T-helper 2 cell treated with Interferon-gamma antibody and Interleukin-4, amounts not matched to agents 5 μg/mL and 100 μg/mL, for 36 hours (primary cell): ENCODE measurements at regions not wholly inside any gene's neighbourhood (a gene's known extent, or its start where the extent isn't known, plus 50 kb on each side); places are given as distances from the start of the nearest gene placed in this dataset.

Source experiments
- DNase-seq: peaks from one replicate; pipeline ENCODE4 v3.0.0; 2021; ENCODE audit warnings: low spot score
- H3K27ac Mint-ChIP-seq: one replicate; pipeline ENCODE4 v1.8.0; 2021; ENCODE audit warnings: mild to moderate bottlenecking, mixed read lengths
- H3K27me3 Mint-ChIP-seq: one replicate; pipeline ENCODE4 v1.8.0; 2021; ENCODE audit warnings: low read depth, mixed read lengths
- H3K36me3 Mint-ChIP-seq: one replicate; pipeline ENCODE4 v1.8.0; 2021; ENCODE audit warnings: low read depth, mixed read lengths
- H3K4me1 Mint-ChIP-seq: one replicate; pipeline ENCODE4 v1.8.0; 2021; ENCODE audit warnings: low read depth, mixed read lengths
- H3K4me3 Mint-ChIP-seq: one replicate; pipeline ENCODE4 v1.8.0; 2022; ENCODE audit warnings: mild to moderate bottlenecking, moderate library complexity, mixed read lengths
- H3K9me3 Mint-ChIP-seq: one replicate; pipeline ENCODE4 v1.8.0; 2021; ENCODE audit warnings: mixed read lengths

DNA sequence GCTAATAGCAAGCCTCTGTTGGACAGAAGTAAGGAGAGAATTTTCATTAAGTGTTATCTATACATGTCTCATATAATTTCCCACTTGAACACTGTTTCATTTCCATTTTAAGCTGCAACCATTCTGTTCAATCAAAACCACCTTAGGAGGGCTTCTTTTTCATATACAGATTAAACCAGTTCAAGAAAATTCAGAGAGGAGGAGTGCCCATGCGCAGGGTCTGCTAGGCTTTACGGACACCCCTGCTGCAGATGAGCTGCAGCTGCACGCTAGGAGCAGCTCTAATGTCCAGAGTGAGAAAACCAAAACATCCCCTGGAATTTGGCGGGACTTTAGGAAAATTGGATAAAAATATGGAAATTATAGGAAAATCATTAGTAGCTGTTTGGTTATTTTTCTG lies 541.0 kb downstream of the SPRY1 start:
- no peaks in the 10 kb centered on the region for H3K36me3 Mint-ChIP-seq
- no peak for DNase-seq
- H3K9me3 Mint-ChIP-seq, result no peaks in the 10 kb centered on the region
- no peak overlapping the region for H3K4me3 Mint-ChIP-seq
- no peaks in the 10 kb centered on the region for H3K4me1 Mint-ChIP-seq
- no peak overlapping the region for H3K27ac Mint-ChIP-seq
- no peaks in the 10 kb centered on the region for H3K27me3 Mint-ChIP-seq

DNA sequence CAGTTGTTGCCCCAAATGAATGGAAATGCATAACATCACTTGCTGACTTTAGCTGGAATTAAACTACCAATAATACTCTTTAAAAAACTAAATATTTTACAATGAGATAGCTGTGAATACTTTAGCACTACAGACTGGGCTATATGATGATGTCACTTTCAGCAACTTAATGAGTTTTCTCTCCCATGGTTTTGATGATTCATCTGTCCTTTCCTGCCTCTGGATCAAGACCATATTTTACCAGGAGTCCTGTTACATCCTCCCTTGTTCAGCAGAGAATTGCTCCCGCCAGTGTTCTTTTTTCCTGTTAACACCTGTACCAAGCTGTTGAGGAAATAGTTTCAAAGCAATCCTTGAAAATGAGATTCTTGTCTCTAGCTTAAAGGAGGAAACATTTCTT lies 543.0 kb downstream of the SPRY1 start:
- H3K4me1 Mint-ChIP-seq, result no peaks in the 10 kb centered on the region

DNA sequence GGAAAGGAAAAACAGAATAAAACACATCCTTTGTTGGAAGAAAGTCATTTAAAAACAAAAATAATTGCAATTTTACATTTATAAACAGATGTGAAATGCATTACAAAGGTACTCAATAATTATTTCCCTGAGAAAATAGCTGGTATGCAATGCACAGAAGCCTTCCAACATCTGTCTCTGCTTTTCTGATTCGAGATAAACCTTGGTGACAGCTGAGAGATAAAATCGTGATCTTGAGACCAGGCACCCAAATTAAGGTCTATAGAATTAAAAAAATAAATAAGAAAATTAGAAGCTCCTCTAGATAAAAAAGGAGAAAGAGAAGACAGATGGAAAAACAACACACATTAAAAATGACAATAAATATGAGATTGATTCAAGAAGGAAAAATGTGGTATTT lies 544.0 kb downstream of the SPRY1 start:
- Mint-ChIP-seq H3K27me3 (no peaks in the 10 kb centered on the region), H3K9me3 (no peaks in the 10 kb centered on the region), H3K36me3 (no peaks in the 10 kb centered on the region), H3K4me3 (no peak overlapping the region), H3K27ac (no peak overlapping the region), H3K4me1 (no peaks in the 10 kb centered on the region)
- DNase-seq, result no peak

More for the DNA sequence above, 543.0 kb downstream of the SPRY1 start:
- Mint-ChIP-seq H3K9me3 (no peaks in the 10 kb centered on the region), H3K27me3 (no peaks in the 10 kb centered on the region), H3K4me3 (no peak overlapping the region), H3K27ac (no peak overlapping the region), H3K36me3 (no peaks in the 10 kb centered on the region)
- no peak for DNase-seq

DNA sequence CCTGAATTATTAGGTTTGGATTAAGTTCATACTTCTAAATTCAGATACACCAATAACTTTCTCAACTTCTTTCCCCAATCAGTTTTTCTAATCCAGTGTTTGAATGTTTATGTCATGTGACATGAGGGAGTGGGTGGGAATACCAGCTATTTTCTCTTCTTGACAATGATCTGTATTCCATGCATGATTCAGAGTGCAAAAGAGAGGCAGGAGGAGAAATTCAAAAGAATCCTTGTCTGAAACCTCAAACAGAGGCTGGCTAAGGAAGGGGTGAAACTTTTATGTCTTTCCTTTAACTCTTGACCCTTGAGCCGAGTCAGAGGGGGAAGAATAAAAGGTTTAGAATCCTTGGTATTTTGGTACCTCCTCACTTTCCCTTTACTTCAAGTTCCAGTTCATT lies 544.7 kb downstream of the SPRY1 start:
- no peak overlapping the region for H3K27ac Mint-ChIP-seq
- no peaks in the 10 kb centered on the region for H3K4me1 Mint-ChIP-seq
- no peaks in the 10 kb centered on the region for H3K27me3 Mint-ChIP-seq
- no peaks in the 10 kb centered on the region for H3K36me3 Mint-ChIP-seq
- H3K9me3 Mint-ChIP-seq, result no peaks in the 10 kb centered on the region
- DNase-seq, result no peak
- H3K4me3 Mint-ChIP-seq, result no peak overlapping the region

DNA sequence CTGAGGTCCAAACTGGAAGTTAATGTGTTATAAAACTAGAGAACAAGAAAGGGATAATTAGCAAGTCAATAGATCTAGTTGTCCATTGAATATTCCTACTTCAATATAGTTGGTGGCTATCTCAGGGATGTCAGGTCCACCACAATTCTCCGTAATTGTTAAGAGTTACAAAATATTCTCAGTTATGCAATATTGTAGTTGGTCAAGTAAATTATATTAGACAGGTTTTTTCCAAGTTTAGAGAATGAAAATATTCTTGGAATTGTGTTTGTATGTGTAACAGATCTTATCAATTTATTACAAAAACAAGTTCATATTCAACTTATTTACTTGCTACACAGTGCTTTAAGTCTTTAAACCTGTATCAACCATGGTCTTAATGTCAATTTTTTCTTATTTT lies 547.4 kb downstream of the SPRY1 start:
- H3K4me3 Mint-ChIP-seq, result no peak overlapping the region
- no peak overlapping the region for H3K27ac Mint-ChIP-seq
- H3K27me3 Mint-ChIP-seq, result no peaks in the 10 kb centered on the region
- no peak for DNase-seq
- H3K36me3 Mint-ChIP-seq, result no peaks in the 10 kb centered on the region
- H3K9me3 Mint-ChIP-seq, result no peaks in the 10 kb centered on the region
- H3K4me1 Mint-ChIP-seq, result no peaks in the 10 kb centered on the region

DNA sequence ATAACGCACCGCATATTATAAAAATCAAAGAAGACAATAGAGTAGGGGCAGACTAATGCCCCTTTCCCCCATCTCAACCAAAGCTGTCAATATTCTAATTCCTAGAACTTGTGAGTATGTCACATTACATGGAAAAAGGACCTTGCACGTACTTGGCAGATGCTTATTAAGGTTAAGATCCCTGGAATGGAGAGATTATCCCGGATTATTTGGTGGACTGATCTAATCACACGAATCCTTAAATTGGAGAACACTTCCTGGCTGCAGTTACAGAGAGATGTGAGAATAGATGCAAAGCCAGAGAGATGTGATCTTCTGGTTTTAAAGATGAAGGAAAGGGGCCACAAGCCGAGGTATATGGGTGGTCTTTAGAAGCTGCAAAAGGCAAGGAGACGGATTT lies 548.7 kb downstream of the SPRY1 start:
- H3K9me3 Mint-ChIP-seq, result no peaks in the 10 kb centered on the region
- H3K27me3 Mint-ChIP-seq, result no peaks in the 10 kb centered on the region
- H3K4me3 Mint-ChIP-seq, result no peak overlapping the region
- no peak for DNase-seq
- no peaks in the 10 kb centered on the region for H3K4me1 Mint-ChIP-seq
- H3K36me3 Mint-ChIP-seq, result no peaks in the 10 kb centered on the region
- no peak overlapping the region for H3K27ac Mint-ChIP-seq

DNA sequence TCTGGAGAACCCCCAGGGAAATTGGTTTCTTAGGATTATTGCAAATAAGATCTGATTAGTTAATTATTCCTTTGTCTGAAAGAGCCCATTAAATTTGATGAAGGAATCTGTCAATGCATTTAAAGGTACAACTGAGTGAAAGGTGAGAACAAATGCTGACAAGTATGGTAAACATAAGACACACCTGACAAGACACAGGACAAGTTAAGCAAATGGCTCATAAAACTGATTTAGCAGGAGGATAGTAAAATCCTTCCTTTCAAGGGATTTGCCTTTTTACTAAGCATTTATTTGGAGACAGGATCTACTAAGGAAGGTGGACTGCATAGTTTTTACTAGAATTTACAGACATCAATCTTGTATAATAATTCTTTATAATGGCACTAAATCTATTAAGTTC lies 553.9 kb downstream of the SPRY1 start:
- DNase-seq, result no peak
- H3K36me3 Mint-ChIP-seq, result no peaks in the 10 kb centered on the region
- H3K27me3 Mint-ChIP-seq, result no peaks in the 10 kb centered on the region
- no peak overlapping the region for H3K27ac Mint-ChIP-seq
- H3K4me3 Mint-ChIP-seq, result no peak overlapping the region
- H3K4me1 Mint-ChIP-seq, result no peaks in the 10 kb centered on the region
- no peaks in the 10 kb centered on the region for H3K9me3 Mint-ChIP-seq

DNA sequence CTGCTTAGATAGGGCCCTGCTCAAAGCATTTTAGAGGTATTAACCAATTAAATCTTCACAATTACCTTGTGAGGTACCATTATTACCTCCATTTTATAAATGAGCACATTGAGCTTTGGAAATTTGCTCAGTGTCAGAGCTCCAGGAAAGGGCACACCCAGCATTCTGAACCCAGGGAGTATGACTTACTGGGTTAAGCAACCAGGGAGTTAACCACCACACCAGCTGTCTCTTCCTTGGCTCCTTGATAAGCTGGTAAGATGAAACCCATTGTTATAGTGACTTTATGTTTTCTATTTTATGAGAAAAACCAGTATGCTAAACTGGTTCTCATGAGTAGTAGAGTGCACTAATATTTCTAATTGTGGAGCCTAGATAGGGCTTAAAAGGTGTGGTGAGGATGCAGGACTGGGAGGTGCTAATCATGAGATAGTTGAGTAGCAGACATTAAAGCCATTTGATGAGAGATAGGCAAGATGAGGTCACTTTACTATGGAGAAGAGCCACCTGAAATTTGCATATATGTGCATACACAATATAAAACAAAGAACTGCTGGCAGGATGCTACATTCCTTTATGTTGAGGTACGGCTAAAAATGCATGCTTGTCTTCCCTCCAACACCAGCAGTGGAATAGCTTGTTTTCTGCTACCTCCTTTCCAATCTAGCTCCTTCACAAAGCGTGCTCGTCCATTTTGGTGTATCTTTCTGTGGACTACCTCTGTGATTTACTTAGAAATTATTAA lies 556.1 kb downstream of the SPRY1 start:
- Mint-ChIP-seq H3K36me3 (no peaks in the 10 kb centered on the region), H3K4me3 (no peak overlapping the region), H3K9me3 (no peaks in the 10 kb centered on the region), H3K4me1 (no peaks in the 10 kb centered on the region), H3K27me3 (no peaks in the 10 kb centered on the region), H3K27ac (no peak overlapping the region)
- DNase-seq, result no peak

DNA sequence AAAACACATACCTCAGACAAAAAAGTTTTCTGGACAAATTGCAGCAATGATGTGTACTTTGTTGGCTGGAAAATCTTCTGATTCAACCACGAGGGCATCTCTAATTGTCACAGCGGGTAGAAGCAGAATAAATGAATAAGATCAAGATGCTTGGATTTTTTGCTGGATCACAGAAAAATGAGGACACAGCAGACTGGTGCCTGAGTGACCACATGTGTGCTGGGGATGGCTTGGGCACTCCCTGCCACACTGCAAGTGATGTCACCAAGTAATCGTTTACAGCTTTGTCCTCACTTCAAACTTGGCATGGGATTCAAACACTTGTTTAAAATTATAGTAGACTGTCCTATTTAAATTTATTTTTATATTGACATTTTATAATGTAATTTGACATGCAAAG lies 557.0 kb downstream of the SPRY1 start:
- no peaks in the 10 kb centered on the region for H3K36me3 Mint-ChIP-seq
- no peak overlapping the region for H3K27ac Mint-ChIP-seq
- H3K27me3 Mint-ChIP-seq, result no peaks in the 10 kb centered on the region
- H3K4me3 Mint-ChIP-seq, result no peak overlapping the region
- no peaks in the 10 kb centered on the region for H3K4me1 Mint-ChIP-seq
- no peak for DNase-seq
- H3K9me3 Mint-ChIP-seq, result no peaks in the 10 kb centered on the region

DNA sequence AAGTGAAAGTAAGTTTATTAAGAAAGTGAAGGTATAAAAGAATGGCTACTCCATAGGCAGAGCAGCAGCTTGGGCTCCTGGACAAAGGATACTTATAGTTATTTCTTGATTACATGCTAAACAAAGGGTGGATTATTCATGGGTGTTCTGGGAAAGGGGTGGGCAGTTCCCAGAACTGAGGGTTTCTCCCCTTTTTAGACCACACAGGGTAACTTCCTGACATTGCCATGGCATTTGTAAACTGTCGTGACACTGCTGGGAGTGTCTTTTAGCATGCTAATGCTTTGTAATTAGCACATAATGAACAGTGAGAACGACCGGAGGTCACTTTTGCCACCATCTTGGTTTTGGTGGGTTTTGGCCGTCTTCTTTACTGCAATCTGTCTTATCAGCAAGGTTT lies 557.6 kb downstream of the SPRY1 start:
- H3K27me3 Mint-ChIP-seq, result no peaks in the 10 kb centered on the region
- DNase-seq, result no peak
- no peak overlapping the region for H3K4me3 Mint-ChIP-seq
- no peak overlapping the region for H3K27ac Mint-ChIP-seq
- no peaks in the 10 kb centered on the region for H3K4me1 Mint-ChIP-seq
- no peaks in the 10 kb centered on the region for H3K9me3 Mint-ChIP-seq
- H3K36me3 Mint-ChIP-seq, result no peaks in the 10 kb centered on the region

DNA sequence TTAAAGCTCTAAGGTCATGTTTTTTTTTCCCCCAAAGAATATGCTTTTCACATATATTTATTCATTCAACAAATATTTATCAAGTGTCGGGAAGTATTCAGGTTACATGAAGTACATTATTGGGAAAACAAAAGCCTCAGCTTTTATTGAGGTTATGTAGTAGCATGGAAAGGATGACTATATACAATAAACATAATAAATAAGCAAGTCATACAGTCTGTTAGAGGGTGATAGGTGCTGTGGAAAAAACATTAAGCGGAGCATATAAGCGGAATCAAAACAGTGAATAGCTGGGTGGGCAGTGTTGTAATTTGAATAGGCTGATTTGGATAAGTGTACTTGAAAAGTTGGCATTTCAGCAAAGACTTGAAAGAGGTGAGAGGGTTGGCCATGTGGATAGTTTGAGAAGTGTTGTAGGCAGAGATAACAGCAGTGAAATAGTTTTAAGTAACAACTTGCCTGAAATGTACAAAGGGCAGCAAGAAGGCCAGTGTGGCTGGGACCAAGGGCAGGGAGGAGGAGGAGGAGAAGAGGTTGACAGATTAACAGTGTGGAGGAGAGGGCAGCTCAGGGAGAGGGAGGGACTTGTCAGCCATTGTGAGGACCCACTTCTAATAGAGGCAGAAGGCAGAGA lies 558.7 kb downstream of the SPRY1 start:
- H3K36me3 Mint-ChIP-seq, result no peaks in the 10 kb centered on the region
- DNase-seq, result no peak
- no peak overlapping the region for H3K4me3 Mint-ChIP-seq
- H3K27ac Mint-ChIP-seq, result no peak overlapping the region
- no peaks in the 10 kb centered on the region for H3K27me3 Mint-ChIP-seq
- no peaks in the 10 kb centered on the region for H3K9me3 Mint-ChIP-seq
- no peaks in the 10 kb centered on the region for H3K4me1 Mint-ChIP-seq

DNA sequence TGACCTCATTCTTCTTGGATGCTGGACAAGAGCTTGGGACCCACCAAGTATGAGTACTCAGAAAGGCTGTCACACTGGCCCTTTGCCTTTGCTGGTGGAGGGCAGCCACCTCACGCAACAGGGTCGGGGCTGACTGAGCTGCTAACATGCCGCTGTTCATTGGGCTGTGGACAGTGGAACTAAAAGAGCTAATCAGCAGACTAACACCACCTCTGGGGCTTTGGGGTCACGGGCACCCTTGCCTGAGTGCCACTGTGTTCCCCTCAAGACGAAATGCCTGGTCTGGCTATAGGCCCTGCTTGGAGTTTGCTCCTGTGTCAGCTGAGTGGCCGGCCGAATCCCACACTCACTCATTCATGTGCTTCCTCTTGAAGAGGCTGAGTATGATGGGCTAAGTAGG lies 559.6 kb downstream of the SPRY1 start:
- Mint-ChIP-seq H3K36me3 (no peaks in the 10 kb centered on the region), H3K27me3 (no peaks in the 10 kb centered on the region), H3K9me3 (no peaks in the 10 kb centered on the region), H3K4me1 (no peaks in the 10 kb centered on the region), H3K27ac (no peak overlapping the region), H3K4me3 (no peak overlapping the region)
- no peak for DNase-seq

DNA sequence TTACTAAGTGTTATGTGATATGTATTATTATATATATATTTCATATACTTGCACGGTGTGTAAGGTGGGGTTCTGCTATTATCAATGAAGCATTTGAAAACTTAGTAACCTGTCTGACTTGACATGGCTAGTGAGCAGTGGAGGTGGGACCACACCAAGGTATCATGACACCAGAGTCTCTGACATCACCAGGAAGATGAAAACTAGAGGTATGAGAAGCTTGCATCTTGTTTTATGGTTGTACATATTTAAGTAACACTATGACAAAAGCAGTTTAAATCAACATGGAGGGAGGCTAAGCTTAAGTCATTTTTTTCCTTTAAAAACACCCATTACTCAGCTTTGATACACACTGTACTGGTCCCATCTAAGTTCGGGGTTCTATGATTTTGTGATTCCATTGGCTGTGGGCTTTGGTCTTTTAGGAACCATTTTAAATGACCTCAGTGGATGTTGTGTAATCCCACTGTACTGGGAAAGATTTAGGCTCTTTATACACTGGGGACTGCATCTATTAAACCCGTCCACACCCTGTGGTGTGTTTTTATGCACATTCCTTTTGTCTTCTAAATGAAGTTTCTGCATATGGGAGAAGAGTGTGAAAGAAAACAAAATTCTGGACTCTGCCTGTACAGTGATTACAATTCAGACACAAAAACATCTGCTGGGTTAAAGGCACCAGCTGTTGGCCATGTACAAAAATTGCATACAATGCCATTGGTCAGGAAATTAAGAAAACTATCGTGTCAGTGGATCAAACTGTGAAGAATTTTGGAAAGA lies 570.6 kb downstream of the SPRY1 start:
- no peak overlapping the region for H3K27ac Mint-ChIP-seq
- no peaks in the 10 kb centered on the region for H3K9me3 Mint-ChIP-seq
- DNase-seq, result no peak
- H3K36me3 Mint-ChIP-seq, result no peaks in the 10 kb centered on the region
- H3K27me3 Mint-ChIP-seq, result no peaks in the 10 kb centered on the region
- no peaks in the 10 kb centered on the region for H3K4me1 Mint-ChIP-seq
- H3K4me3 Mint-ChIP-seq, result no peak overlapping the region

DNA sequence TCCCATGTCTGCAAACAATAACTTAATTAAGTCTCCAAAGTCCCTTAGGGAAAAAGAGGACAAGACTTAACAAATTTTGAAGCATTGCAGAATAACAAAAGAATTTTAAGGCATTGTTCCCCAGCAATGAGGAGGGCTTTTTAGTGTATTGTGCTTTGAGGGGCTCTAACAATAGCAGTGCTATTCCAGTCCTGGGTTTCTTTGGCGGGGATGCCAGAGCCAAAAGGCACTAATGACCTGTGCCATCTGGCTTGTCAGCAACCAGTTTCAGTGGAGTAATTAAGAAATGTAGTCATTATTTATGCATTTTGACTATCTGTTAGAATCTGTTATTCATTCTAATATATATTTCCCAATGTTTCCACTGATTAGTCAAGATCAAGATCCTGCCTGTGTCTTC lies 575.4 kb downstream of the SPRY1 start:
- H3K27me3 Mint-ChIP-seq, result no peaks in the 10 kb centered on the region
- H3K27ac Mint-ChIP-seq, result no peak overlapping the region
- DNase-seq, result no peak
- no peaks in the 10 kb centered on the region for H3K4me1 Mint-ChIP-seq
- no peaks in the 10 kb centered on the region for H3K36me3 Mint-ChIP-seq
- H3K9me3 Mint-ChIP-seq, result no peaks in the 10 kb centered on the region
- no peak overlapping the region for H3K4me3 Mint-ChIP-seq
